Ammon's horn (tissue), 1 donor: ENCODE measurements at regions not wholly inside any gene's neighbourhood (a gene's known extent, or its start where the extent isn't known, plus 50 kb on each side); places are given as distances from the start of the nearest gene placed in this dataset.
"Not testable (repeated sequence)": the region's sequence is repeated elsewhere in the genome, so short reads cannot be mapped to it uniquely, and the experiment has no call there.

ENCODE experiments used
- DNase-seq: peaks from one replicate; pipeline ENCODE4 v3.0.0-alpha.2; 2016; ENCODE audit warnings: low spot score

- DNase-seq: no peak
Measured at GRCh38 chr14:43307836-43308235, 1199.2 kb downstream of the FSCB start.

- DNase-seq: no peak
Measured at GRCh38 chr14:43306053-43306452, 1201.0 kb downstream of the FSCB start.

- DNase-seq: no peak
Measured at GRCh38 chr14:43297794-43298193, 1209.3 kb downstream of the FSCB start.

- not testable (repeated sequence) for DNase-seq
Measured at GRCh38 chr14:43296061-43296460, 1211.0 kb downstream of the FSCB start.

GRCh38 chr14:43285575-43285974 lies 1221.5 kb downstream of the FSCB start:
- no peak for DNase-seq

- no peak for DNase-seq
Measured at GRCh38 chr14:43260056-43260455, 1247.0 kb downstream of the FSCB start.

- no peak for DNase-seq
Measured at GRCh38 chr14:43258396-43258795, 1248.7 kb downstream of the FSCB start.

- DNase-seq: not testable (repeated sequence)
Measured at GRCh38 chr14:43256996-43257395, 1250.1 kb downstream of the FSCB start.

- DNase-seq: no peak
Measured at GRCh38 chr14:43252866-43253265, 1254.2 kb downstream of the FSCB start.

GRCh38 chr14:43249591-43249990 lies 1257.5 kb downstream of the FSCB start:
- DNase-seq: no peak

GRCh38 chr14:43249116-43249515 lies 1258.0 kb downstream of the FSCB start:
- DNase-seq: no peak

GRCh38 chr14:43247877-43248276 lies 1259.2 kb downstream of the FSCB start:
- DNase-seq: no peak

- DNase-seq: no peak
Measured at GRCh38 chr14:43244142-43244625, 1262.9 kb downstream of the FSCB start.

- no peak for DNase-seq
Measured at GRCh38 chr14:43243168-43243567, 1263.9 kb downstream of the FSCB start.

- DNase-seq: no peak
Measured at GRCh38 chr14:43232261-43232660, 1274.8 kb downstream of the FSCB start.

GRCh38 chr14:43215524-43215923 lies 1291.6 kb downstream of the FSCB start:
- DNase-seq: no peak

- no peak for DNase-seq
Measured at GRCh38 chr14:43207189-43207588, 1299.9 kb downstream of the FSCB start.

- DNase-seq: no peak
Measured at GRCh38 chr14:43204816-43205215, 1302.3 kb downstream of the FSCB start.

GRCh38 chr14:43200519-43200918 lies 1306.6 kb downstream of the FSCB start:
- DNase-seq: no peak

- no peak for DNase-seq
Measured at GRCh38 chr14:43198465-43198864, 1308.6 kb downstream of the FSCB start.

GRCh38 chr14:43184540-43184939 lies 1322.5 kb downstream of the FSCB start:
- DNase-seq: no peak

GRCh38 chr14:43183916-43184315 lies 1323.2 kb downstream of the FSCB start:
- no peak for DNase-seq

- no peak for DNase-seq
Measured at GRCh38 chr14:43175896-43176295, 1331.2 kb downstream of the FSCB start.

- DNase-seq: no peak
Measured at GRCh38 chr14:43172899-43173548, 1334.1 kb downstream of the FSCB start.
